ENCODE measurements at regions not wholly inside any gene's neighbourhood (a gene's known extent, or its start where the extent isn't known, plus 50 kb on each side); places are given as distances from the start of the nearest gene placed in this dataset.
"Not testable (repeated sequence)": the region's sequence is repeated elsewhere in the genome, so short reads cannot be mapped to it uniquely, and the experiment has no call there.

DNA sequence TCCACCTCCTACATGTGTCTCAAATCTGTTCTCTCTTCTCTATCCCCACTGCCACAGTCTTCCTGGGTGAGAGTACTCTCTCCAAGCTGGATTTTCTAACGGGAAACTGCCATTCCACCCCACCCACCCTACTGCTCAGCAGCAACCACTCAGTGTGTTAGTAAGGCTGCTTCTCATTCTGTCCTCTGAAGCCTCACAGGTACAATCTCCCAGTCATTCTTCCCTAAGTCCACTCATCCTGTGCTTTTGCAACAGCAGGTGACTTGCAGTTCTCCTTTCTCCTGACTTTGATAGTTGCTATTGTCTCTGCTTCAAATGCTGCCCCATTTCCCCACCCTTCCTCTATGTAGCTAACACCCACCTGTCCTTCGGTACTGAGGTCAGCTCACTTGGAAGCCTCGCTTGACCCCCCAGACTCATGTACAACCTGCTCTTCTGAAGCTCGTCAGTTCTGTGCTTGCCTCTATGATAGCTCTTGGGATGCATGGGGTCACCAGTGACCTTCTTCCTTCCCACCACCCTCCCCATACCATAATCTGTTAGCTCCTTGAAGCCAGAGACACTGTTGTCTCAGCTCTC lies 188.9 kb downstream of the RRAGC start:
- DNase-seq (ENCODE audit: low read depth in 4 of 4, low spot score in 1 of 4) = no peak

DNA sequence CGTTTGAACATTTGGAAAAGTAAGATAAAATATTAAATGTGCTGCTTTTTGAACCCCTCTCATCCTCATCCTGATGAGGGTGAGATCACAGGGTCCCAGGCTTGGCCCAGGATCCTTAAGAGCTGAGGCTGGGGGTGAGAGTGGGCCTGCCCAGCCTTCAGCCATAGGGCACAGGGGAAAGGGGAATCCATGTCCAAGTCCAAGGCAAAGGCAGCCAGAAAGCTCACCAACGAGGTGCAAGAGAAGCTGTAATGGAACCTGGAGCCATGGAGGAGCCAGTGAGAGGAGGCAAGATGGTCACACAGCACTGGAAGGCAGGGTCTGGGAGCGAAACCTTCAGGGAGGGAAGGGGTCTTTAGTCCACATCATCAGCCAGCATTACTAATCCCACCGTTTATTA lies 191.9 kb downstream of the RRAGC start:
- no peak for DNase-seq (ENCODE audit: low read depth in 4 of 4, low spot score in 1 of 4)

GRCh38 chr1:38662126-38662525 lies 197.4 kb downstream of the RRAGC start:
- DNase-seq (ENCODE audit: low read depth in 4 of 4, low spot score in 1 of 4) = no peak

DNA sequence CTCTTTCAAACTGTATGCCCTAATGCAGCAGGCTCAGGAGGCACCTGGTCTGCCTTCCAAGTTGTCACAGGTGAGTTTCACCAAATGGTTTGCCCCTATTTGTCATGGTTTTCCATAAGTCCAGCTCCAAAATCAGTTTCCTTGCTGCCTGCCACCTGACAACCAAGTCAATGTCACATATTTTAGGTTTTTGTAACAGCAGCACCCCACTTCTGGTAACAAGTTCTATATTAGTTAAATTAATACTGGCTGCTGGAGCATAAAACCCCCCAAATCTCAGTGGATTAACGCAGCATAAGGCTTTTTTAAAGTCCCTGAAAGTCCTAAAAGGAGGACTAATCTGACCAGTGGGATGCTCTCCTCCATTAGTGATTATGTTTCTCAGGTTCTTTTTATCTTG lies 200.7 kb downstream of the RRAGC start:
- DNase-seq (ENCODE audit: low read depth in 4 of 4, low spot score in 1 of 4) = no peak

DNA sequence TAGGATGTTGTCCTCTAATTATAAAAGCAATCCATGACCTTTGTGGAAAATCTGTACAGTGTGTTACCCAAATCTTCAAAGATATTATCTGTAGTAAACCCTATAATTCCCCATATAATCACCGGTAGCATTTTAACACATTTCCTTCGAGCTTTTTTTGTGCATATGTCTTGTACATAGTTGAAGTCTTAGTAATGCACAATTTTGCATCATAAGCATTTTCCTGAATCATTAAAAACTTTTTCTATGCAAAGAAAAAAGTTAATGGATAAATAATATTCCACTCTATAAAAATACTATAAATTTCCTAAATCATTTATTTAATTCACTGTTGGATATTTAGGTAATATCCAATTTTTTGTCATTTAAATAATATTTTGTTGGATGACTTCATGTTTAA lies 201.7 kb downstream of the RRAGC start:
- no peak for DNase-seq (ENCODE audit: low read depth in 4 of 4, low spot score in 1 of 4)

DNA sequence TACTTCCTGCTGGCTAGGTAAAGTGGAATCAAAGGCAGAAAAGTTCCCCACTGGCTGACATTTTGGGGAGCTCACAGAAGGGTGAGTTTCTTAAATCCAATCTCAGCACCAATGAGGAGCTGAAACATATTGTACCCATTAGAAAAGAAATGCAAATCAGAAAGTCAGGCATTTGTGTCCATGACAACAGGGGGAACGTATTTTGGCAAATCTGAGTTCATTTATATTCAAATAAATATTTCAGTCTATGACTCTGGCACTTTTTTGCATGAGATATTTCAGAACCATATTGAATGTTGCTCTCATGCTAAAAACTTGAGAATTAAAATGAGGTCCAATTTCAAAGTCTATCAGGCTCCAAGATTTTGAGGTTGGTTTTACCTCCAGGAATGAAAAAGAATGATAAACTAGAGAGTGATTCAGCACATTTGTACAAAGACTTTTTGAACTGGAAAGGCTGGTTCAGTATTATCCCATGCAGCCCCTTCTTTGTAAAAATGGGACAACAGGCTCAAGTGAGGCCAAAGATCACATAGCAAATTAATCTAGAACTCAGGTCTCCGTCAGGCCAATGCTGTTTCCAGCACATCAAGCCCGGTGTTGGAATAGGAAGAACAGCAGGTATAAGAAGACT lies 202.2 kb downstream of the RRAGC start:
- DNase-seq (ENCODE audit: low read depth in 4 of 4, low spot score in 1 of 4) = no peak

DNA sequence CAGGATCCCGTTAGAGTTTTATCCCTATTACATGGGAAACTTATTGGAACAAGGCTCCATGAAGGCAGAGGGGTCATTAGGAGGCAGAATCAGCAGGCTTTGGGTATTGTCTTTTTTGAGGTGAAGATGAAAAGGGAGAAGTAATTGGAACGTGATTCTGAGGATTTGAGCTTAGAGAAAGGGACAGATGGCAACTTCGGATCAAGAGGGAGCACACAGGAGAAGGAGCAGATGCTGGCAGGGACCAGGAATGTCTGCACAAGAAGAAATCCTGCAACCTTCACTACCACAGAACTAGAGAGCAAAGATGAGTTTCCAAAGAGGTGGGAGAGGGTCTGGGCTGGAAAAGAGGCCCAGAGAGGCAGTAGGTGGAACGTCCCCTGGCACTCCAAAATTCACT lies 202.8 kb downstream of the RRAGC start:
- no peak for DNase-seq (ENCODE audit: low read depth in 4 of 4, low spot score in 1 of 4)

DNA sequence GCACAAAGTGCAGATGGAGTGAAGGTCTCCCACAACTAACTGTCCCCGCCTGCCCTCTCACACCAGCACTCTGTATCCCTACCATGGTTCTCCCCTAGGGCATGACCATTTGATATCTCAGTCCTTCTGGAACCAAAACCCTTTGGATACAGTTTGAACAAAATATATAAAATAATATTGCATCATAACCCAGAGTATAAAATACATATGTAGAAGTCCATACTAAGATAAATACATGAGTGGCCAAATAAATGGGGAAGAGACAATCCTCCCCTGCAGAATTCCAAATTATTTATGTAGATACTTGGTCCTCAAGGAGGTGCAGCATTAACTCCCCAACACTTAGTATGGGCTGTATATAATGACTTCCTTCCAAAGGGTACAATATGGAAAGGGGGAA lies 207.4 kb downstream of the RRAGC start:
- no peak for DNase-seq (ENCODE audit: low read depth in 4 of 4, low spot score in 1 of 4)

GRCh38 chr1:38651669-38652068 lies 207.9 kb downstream of the RRAGC start:
- no peak for DNase-seq (ENCODE audit: low read depth in 4 of 4, low spot score in 1 of 4)

DNA sequence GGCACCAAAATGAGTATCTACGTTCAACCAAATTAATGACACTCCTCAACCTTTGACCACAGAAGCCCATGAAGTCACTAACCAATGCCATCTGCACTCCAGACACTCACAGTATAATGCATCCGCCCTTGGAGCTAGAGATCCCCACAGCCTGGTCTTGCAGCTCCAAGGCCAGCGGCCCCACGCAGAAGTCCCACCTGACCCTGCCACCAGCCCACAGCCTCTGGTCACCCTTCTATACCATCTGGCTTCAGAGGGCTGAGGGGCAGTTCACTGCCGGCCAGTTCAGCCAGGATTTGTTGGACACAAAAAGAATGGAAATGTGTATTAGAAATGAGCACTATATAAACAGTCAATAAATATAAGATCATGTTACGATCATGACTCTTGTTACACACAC lies 211.2 kb downstream of the RRAGC start:
- DNase-seq (ENCODE audit: low read depth in 4 of 4, low spot score in 1 of 4) = no peak

DNA sequence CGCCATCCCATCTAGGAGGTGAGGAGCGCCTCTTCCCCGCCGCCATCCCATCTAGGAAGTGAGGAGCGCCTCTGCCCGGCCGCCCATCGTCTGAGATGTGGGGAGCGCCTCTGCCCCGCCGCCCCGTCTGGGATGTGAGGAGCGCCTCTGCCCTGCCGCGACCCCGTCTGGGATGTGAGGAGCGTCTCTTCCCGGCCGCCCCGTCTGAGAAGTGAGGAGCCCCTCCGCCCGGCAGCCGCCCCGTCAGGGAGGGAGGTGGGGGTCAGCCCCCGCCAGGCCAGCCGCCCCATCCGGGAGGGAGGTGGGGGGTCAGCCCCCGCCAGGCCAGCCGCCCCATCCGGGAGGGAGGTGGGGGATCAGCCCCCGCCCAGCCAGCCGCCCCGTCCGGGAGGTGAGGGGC lies 212.2 kb downstream of the RRAGC start:
- DNase-seq (ENCODE audit: low read depth in 4 of 4, low spot score in 1 of 4) = not testable (repeated sequence)

- no peak for DNase-seq (ENCODE audit: low read depth in 4 of 4, low spot score in 1 of 4)
Observed at GRCh38 chr1:38644092-38644491, 215.5 kb downstream of the RRAGC start.

DNA sequence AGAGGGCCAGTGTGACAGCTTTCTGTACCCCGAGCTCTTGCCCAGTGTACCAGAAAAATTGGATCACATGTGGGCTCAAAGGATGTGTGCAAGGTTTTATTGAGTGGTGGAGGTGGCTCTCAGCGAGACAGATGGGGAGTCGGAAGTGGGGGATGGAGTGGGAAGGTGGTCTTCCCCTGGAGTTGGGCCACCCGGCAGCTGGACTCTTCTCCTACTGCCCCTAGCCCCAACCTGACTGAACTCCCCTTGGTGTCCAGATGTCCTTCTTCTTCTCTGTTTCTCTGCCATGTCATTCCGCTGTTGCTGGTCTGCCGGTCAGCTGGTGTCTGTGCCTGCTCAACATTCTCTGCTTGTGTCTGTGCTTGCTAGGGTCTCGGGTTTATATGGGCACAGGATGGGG lies 217.9 kb downstream of the RRAGC start:
- DNase-seq (ENCODE audit: low read depth in 4 of 4, low spot score in 1 of 4) = no peak

DNA sequence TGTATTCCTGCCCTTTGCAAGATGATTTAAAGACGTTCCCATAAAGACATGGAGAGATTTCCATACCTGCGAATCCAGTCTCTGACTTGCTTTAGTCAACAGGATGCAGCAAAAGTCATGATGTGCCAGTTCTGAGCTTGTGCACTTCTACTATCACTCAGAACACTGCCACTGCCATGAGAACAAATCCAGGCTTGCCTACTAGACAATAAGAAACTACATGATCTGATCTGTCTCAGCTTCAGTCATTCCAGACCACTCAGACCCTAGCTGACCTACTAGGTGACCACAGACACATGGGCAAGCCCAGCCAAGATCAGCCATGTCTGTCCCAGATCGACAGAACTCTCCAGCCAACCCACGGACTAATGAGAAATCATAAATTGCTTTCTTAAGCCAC lies 219.2 kb downstream of the RRAGC start:
- no peak for DNase-seq (ENCODE audit: low read depth in 4 of 4, low spot score in 1 of 4)

DNA sequence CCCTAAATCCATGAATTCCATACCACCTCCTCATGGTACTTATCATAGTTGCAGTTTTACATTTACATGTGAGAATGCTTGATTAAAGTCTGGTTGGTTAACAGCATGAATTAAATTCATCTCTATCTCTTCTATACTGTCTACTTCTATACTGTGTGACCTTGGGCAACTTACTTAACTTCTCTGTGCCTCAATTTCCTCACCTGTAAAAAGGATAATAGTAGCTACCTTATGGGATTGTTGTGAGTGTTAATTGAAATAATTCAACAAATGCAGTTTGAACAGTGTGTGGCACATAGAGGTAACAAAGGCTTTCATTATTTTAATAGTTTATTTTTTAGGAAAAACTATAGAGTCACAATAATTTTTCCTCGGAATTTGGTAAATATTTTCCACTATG lies 231.3 kb downstream of the RRAGC start:
- no peak for DNase-seq (ENCODE audit: low read depth in 4 of 4, low spot score in 1 of 4)

DNA sequence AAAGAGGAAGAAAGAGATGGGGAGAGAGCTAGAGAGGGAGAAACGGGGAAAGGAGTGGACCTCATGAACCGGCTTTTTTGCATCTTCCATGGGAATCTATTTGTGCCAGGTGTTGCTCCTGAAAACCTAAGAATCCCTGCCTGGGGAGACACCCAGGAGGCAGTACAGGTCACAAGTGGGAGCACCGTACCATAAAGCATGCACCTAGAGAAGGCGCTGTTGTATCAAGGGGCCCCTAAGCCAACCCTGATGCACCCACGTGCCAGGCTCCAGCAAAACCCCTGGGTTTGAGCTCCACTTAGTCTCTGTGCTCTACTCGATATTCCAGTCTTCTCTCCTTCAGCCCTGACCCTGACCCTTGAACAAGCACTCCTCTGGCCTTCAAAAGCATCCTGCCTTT lies 233.6 kb downstream of the RRAGC start:
- DNase-seq (ENCODE audit: low read depth in 4 of 4, low spot score in 1 of 4) = no peak

DNA sequence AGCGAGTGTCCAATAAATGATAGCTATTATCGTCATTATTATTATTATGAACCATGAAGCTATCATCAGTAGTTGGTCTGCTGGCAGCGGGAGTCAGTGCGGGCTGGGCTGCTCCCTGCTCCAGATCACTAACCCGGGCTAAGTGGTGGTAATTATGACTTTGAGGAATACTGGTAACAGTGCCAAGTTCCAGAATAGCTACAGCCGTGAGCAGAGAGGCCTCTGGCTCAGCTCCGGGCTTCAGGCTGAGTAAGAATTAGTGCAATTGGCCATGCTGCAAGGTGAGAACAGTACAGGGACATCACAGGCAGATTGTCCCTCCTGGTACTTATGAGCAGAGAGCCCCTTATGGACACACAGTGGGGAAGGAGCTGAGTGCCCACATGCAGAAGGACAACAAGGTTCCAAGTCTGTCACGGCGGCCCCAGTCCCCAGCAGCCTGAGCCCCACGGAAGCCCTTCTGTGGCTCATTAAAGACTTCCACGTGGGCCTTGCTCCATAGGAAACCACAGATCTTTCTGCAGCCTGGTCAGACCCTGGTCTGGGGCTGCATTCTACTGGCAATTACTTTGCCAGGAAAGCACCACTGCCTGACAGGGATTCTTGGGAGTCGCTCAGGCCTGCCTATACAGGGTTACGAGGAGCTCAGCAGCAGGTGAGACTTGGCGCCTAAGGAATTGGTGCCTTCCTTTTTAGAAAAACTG lies 235.1 kb downstream of the RRAGC start:
- DNase-seq (ENCODE audit: low read depth in 4 of 4, low spot score in 1 of 4) = no peak

DNA sequence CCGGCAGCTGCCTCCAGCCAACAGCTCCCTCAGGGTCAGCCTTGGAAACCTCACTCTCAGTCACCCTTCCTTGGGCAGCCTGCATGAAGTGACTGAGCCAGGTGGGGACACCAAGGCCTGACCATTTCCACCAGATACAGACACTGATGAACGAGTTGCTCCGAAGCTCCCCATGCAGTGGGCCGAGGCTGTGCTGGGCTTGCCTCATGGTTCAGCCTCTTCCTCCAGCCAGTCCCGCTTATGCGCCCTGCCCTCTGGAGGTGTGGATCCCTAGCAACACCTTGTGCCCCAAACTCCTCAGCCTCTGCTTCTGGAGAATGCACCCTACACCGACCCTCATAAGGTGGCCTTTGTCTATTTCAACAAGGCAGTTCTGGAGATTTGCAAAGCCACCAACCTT lies 236.0 kb downstream of the RRAGC start:
- no peak for DNase-seq (ENCODE audit: low read depth in 4 of 4, low spot score in 1 of 4)

DNA sequence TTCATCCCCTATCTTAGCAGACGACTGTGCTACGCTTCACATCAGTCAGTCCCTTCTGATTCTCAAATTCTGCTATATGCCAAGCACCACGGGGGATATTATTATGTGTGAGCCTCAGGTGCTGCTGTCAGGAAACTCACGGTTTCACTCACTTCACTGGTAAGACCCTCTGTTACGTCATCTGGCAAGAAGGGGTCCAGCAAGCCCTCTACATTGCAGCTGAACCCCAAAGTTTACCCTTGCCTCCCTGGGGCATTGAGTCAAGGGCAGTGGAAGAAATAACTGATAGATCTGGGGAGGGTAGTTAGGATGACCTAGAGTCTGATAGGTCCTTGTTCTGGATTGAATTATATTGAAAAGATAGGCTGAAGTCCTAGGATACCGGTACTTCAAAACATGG lies 237.4 kb downstream of the RRAGC start:
- no peak for DNase-seq (ENCODE audit: low read depth in 4 of 4, low spot score in 1 of 4)

GRCh38 chr1:38616846-38617245 lies 242.7 kb downstream of the RRAGC start:
- no peak for DNase-seq (ENCODE audit: low read depth in 4 of 4, low spot score in 1 of 4)

DNA sequence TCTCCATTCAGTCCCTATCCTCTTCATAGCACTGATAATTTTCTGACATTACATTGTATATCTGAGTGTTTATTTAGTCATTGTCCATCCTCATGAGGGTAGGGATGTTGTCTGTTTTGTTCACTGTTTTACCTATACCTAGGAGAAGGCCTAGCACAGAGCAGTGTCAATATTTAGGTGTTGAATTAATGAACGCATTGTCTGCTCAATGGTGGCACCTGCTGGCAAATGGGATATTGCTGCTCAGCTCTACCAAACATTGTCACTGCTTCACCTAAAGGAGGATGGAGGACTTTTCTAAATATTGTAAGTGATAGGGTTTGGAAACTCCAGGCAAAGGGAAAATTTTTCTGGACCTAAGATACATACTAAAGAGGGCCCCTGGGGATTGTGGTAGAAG lies 243.9 kb downstream of the RRAGC start:
- no peak for DNase-seq (ENCODE audit: low read depth in 4 of 4, low spot score in 1 of 4)

DNA sequence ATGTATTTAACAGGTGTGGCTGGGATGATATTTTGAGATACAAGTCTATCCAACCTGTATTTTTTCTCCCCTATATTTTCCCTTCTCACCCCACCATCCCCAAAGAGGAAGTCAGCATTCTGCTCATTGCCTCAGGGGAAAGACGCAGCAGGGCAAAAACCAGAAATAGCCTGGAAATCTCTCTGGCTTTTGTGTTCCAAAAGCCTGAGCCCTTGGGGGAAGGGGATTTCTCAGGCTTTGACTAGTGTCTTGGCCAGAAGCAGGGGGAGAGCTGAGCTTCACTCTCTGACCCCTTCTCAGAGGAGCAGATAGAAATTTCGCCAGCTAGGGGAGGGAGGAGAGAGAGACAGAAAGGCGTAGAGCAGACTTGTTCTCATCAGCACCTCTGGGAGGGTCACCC lies 244.7 kb downstream of the RRAGC start:
- no peak for DNase-seq (ENCODE audit: low read depth in 4 of 4, low spot score in 1 of 4)

DNA sequence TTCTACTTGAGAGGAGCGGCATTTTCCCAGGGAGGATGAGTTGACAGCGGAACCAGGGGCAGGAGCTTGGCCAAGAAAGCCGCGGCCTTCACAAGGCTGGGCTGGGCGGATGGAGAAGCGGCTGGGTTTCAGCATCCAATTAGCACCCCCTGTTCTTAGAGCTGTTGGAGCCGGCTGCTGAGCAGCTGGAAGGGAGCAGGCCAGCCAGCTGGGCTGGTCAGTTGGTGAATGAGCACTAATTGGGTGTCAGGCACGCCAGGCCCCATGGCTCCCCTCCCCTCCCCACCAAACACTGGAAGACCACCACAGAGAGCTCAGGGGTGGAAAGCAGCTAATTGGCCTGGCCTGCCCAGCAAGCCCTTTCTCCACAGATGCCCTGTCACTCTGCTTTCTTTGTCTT lies 245.6 kb downstream of the RRAGC start:
- DNase-seq (ENCODE audit: low read depth in 4 of 4, low spot score in 1 of 4) = no peak

Data from stimulated activated CD4-positive, alpha-beta T cell treated with anti-CD3 and anti-CD28 coated beads, Interleukin-1b, Interleukin-23, amount 100 ng/mL, for 24 hours (primary cell).